H1 (cell line): ENCODE measurements at regions not wholly inside any gene's neighbourhood (a gene's known extent, or its start where the extent isn't known, plus 50 kb on each side); places are given as distances from the start of the nearest gene placed in this dataset.
A peak's percentile ranks its signal among the peaks of the same experiment; 100 is the strongest.

Experiments used
- CTCF ChIA-PET: fragments of 300-600 bp; sonication (Branson Sonifier 250); formaldehyde crosslinking; loops from one replicate; lab custom pipeline; 2021; ENCODE audit not compliant: partially characterized antibody; lab: Charles Lee
- POLR2A ChIA-PET: fragments of 300-600 bp; sonication (Branson Sonifier 250); formaldehyde crosslinking; loops from one replicate; lab custom pipeline; 2021; ENCODE audit warnings: inconsistent platforms; ENCODE audit not compliant: partially characterized antibody; lab: Charles Lee
- DNase-seq, 2 experiments: peaks; one replicate each; pipeline versions ENCODE4 v3.0.0 to v3.0.0-alpha.2; 2010 to 2022; ENCODE audit warnings: low spot score in 2 of 2, low read depth in 1 of 2, mixed read lengths in 1 of 2
- FAIRE-seq: peaks from 2 replicates; lab custom pipeline; 2011; peaks lifted over from hg19 to GRCh38; lab: Jason Lieb, UNC
- H2AFZ ChIP-seq: 2 replicates; pipeline ENCODE4 v1.8.1; 2012; ENCODE audit warnings: low read length, inconsistent platforms
- H2AK5ac ChIP-seq: 2 replicates; pipeline ENCODE4 v1.6.1; 2013; ENCODE audit warnings: low read depth, low read length
- H2BK120ac ChIP-seq: replicated peaks from 2 replicates; pipeline ENCODE3; 2013; ENCODE audit warnings: low read depth, low read length, inconsistent platforms
- H2BK12ac ChIP-seq: 2 replicates; pipeline ENCODE4 v1.6.1; 2013; ENCODE audit warnings: low read depth, low read length
- H2BK15ac ChIP-seq: 2 replicates; pipeline ENCODE4 v1.6.1; 2013; ENCODE audit warnings: low read length
- H2BK20ac ChIP-seq: 2 replicates; pipeline ENCODE4 v1.6.1; 2013; ENCODE audit warnings: low read length
- H2BK5ac ChIP-seq: 2 replicates; pipeline ENCODE4 v1.6.1; 2013; ENCODE audit warnings: low read depth, low read length
- H3K14ac ChIP-seq: 2 replicates; pipeline ENCODE4 v1.6.1; 2013; ENCODE audit warnings: inconsistent platforms; ENCODE audit not compliant: insufficient read length
- H3K18ac ChIP-seq: 2 replicates; pipeline ENCODE4 v1.6.1; 2013; ENCODE audit warnings: low read length; ENCODE audit errors: extremely low read depth
- H3K23ac ChIP-seq: 2 replicates; pipeline ENCODE4 v1.6.1; 2013; ENCODE audit warnings: inconsistent platforms; ENCODE audit not compliant: insufficient read length
- H3K23me2 ChIP-seq: 2 replicates; pipeline ENCODE4 v1.6.1; 2013; ENCODE audit warnings: low read depth, low read length
- H3K27ac ChIP-seq: 2 replicates; pipeline ENCODE4 v1.6.1; 2011; ENCODE audit warnings: low read depth, low read length, inconsistent platforms
- H3K27me3 ChIP-seq, 4 experiments: replicated peaks in 1 of 4; 1 replicate in 1 of 4; 2 replicates in 3 of 4; pipeline versions ENCODE4 v1.6.1 to v1.8.1; 2011 to 2013; ENCODE audit warnings: low read length in 3 of 4, mild to moderate bottlenecking in 3 of 4, inconsistent platforms in 2 of 4, mixed read lengths in 2 of 4, moderate library complexity in 1 of 4; ENCODE audit not compliant: control insufficient read depth in 3 of 4, insufficient read depth in 3 of 4; ENCODE audit errors: extremely low read depth in 1 of 4
- H3K36me3 ChIP-seq, 4 experiments: 2 replicates each; pipeline versions ENCODE4 v1.6.1 to v1.8.1; 2011 to 2013; ENCODE audit warnings: mild to moderate bottlenecking in 4 of 4, low read length in 3 of 4, moderate library complexity in 2 of 4, control low read depth in 1 of 4, inconsistent platforms in 1 of 4; ENCODE audit not compliant: insufficient read depth in 4 of 4, control insufficient read depth in 2 of 4
- H3K4ac ChIP-seq: replicated peaks from 2 replicates; pipeline ENCODE3; 2013; ENCODE audit warnings: low read length, low read depth, mixed read lengths, inconsistent platforms; ENCODE audit not compliant: insufficient read length
- H3K4me1 ChIP-seq, 4 experiments: replicated peaks in 1 of 4; 1 replicate in 1 of 4; 2 replicates in 3 of 4; pipeline versions ENCODE4 v1.6.1 to v1.8.1; 2011 to 2013; ENCODE audit warnings: low read length in 3 of 4, inconsistent platforms in 2 of 4, mixed read lengths in 1 of 4; ENCODE audit not compliant: insufficient read depth in 4 of 4, control insufficient read depth in 3 of 4
- H3K4me2 ChIP-seq, 2 experiments: 2 replicates each; pipeline versions ENCODE4 v1.6.1 to v1.8.1; 2011 to 2013; ENCODE audit warnings: low read depth in 2 of 2, low read length in 2 of 2, control low read depth in 1 of 2, inconsistent platforms in 1 of 2, mild to moderate bottlenecking in 1 of 2; ENCODE audit not compliant: insufficient read depth in 1 of 2
- H3K4me3 ChIP-seq, 4 experiments: fragments of 200-600, 300-600 bp in 1 of 4; sonication (generic), shearing (Covaris generic), sonication (Bioruptor Twin) in 1 of 4; 2 replicates each; pipeline versions ENCODE4 v1.5.1 to v1.8.1; 2011 to 2016; ENCODE audit warnings: low read length in 4 of 4, low read depth in 3 of 4, control low read depth in 2 of 4, inconsistent platforms in 2 of 4, mild to moderate bottlenecking in 2 of 4, mixed read lengths in 1 of 4, moderate library complexity in 1 of 4; ENCODE audit not compliant: insufficient read depth in 2 of 4; ENCODE audit errors: extremely low read depth in 1 of 4
- H3K56ac ChIP-seq: replicated peaks from 2 replicates; pipeline ENCODE3; 2013; ENCODE audit warnings: low read depth, mild to moderate bottlenecking, mixed read lengths, low read length, inconsistent platforms; ENCODE audit not compliant: insufficient read length
- H3K79me1 ChIP-seq: 2 replicates; pipeline ENCODE4 v1.6.1; 2013; ENCODE audit warnings: low read depth, low read length, control low read depth
- H3K79me2 ChIP-seq, 2 experiments: 2 replicates each; pipeline versions ENCODE4 v1.6.1 to v1.8.1; 2012 to 2013; ENCODE audit warnings: low read length in 2 of 2, mild to moderate bottlenecking in 2 of 2, inconsistent platforms in 1 of 2; ENCODE audit not compliant: insufficient read depth in 2 of 2, control insufficient read depth in 1 of 2
- H3K9ac ChIP-seq, 4 experiments: replicated peaks in 1 of 4; 1 replicate in 1 of 4; 2 replicates in 3 of 4; pipeline versions ENCODE4 v1.6.1 to v1.8.1; 2011 to 2013; ENCODE audit warnings: low read depth in 3 of 4, low read length in 3 of 4, control low read depth in 2 of 4, mild to moderate bottlenecking in 2 of 4, moderate library complexity in 2 of 4, inconsistent platforms in 1 of 4; ENCODE audit errors: extremely low read depth in 1 of 4
- H3K9me3 ChIP-seq, 2 experiments: 2 replicates each; pipeline versions ENCODE4 v1.6.1 to v1.8.1; 2012 to 2013; ENCODE audit warnings: mild to moderate bottlenecking in 2 of 2, moderate library complexity in 2 of 2, control low read depth in 1 of 2, inconsistent platforms in 1 of 2, low read depth in 1 of 2, low read length in 1 of 2, mixed read lengths in 1 of 2; ENCODE audit not compliant: insufficient read depth in 2 of 2
- H4K20me1 ChIP-seq, 2 experiments: replicated peaks in 1 of 2; 2 replicates each; pipeline versions ENCODE3 to v1.8.1; 2011 to 2013; ENCODE audit warnings: inconsistent platforms in 2 of 2, low read length in 2 of 2, mild to moderate bottlenecking in 1 of 2; ENCODE audit not compliant: insufficient read depth in 2 of 2, control insufficient read depth in 1 of 2
- H4K5ac ChIP-seq: 2 replicates; pipeline ENCODE4 v1.6.1; 2013; ENCODE audit warnings: low read length, low read depth, mixed read lengths, inconsistent platforms; ENCODE audit not compliant: insufficient read length
- H4K8ac ChIP-seq: 2 replicates; pipeline ENCODE4 v1.8.0; 2013; ENCODE audit warnings: mild to moderate bottlenecking, moderate library complexity, low read length, inconsistent platforms; ENCODE audit not compliant: insufficient read depth; ENCODE audit errors: extremely low read depth
- H4K91ac ChIP-seq: replicated peaks from 2 replicates; pipeline ENCODE3; 2013; ENCODE audit warnings: low read length, mixed read lengths, inconsistent platforms; ENCODE audit not compliant: insufficient read length
- BRCA1 ChIP-seq: IDR thresholded peaks from 2 replicates; pipeline ENCODE4 v1.6.1; 2012; ENCODE audit warnings: low read depth, low read length, improper control_type of control experiment
- FOSL1 ChIP-seq: IDR thresholded peaks from 2 replicates; pipeline ENCODE4 v1.6.1; 2011; ENCODE audit warnings: mild to moderate bottlenecking, low read depth, low read length, moderate library complexity; ENCODE audit not compliant: insufficient read depth
- GABPA ChIP-seq: IDR thresholded peaks from 2 replicates; pipeline ENCODE4 v1.6.1; 2011; ENCODE audit warnings: mild to moderate bottlenecking, low read length, moderate library complexity, borderline replicate concordance; ENCODE audit not compliant: insufficient read depth
- GTF2F1 ChIP-seq: IDR thresholded peaks from 2 replicates; pipeline ENCODE4 v1.6.1; 2012; ENCODE audit warnings: low read depth, low read length, improper control_type of control experiment, borderline replicate concordance
- HDAC6 ChIP-seq: IDR thresholded peaks from one replicate; pipeline ENCODE4 v1.7.1; 2012; ENCODE audit warnings: low read depth, mild to moderate bottlenecking, inconsistent platforms, low read length, moderate library complexity
- JUND ChIP-seq: IDR thresholded peaks from 2 replicates; pipeline ENCODE4 v1.6.1; 2011; ENCODE audit warnings: mild to moderate bottlenecking, improper control_type of control experiment, low read length
- MAFK ChIP-seq: IDR thresholded peaks from 2 replicates; pipeline ENCODE4 v1.6.1; 2012; ENCODE audit warnings: low read depth, mild to moderate bottlenecking, improper control_type of control experiment, low read length
- RAD21 ChIP-seq, 2 experiments: IDR thresholded peaks in 1 of 2; conservative IDR thresholded peaks in 1 of 2; 2 replicates each; pipeline ENCODE4 v1.6.1; 2011; ENCODE audit warnings: low read depth in 2 of 2, low read length in 2 of 2, improper control_type of control experiment in 1 of 2, inconsistent platforms in 1 of 2, mild to moderate bottlenecking in 1 of 2, moderate library complexity in 1 of 2
- SIN3A ChIP-seq, 2 experiments: IDR thresholded peaks in 1 of 2; conservative IDR thresholded peaks in 1 of 2; 2 replicates each; pipeline ENCODE4 v1.6.1; 2011 to 2012; ENCODE audit warnings: low read length in 2 of 2, improper control_type of control experiment in 1 of 2, low read depth in 1 of 2, mild to moderate bottlenecking in 1 of 2
- SIRT6 ChIP-seq: IDR thresholded peaks from one replicate; pipeline ENCODE4 v1.7.1; 2012; ENCODE audit warnings: low read length, inconsistent platforms
- SP2 ChIP-seq: IDR thresholded peaks from 2 replicates; pipeline ENCODE4 v1.6.1; 2012; ENCODE audit warnings: mild to moderate bottlenecking, low read length, inconsistent platforms
- YY1 ChIP-seq: IDR thresholded peaks from 2 replicates; pipeline ENCODE4 v1.6.1; 2011; ENCODE audit warnings: low read depth, mild to moderate bottlenecking, low read length
- WGBS, 2 experiments: shearing (Covaris generic) in 1 of 2; methylation state at CpG; one replicate each; pipeline versions ENCODE4 v1.1.6 to v1.1.7; 2013 to 2015; ENCODE audit warnings: low lambda C conversion rate in 2 of 2, mixed read lengths in 2 of 2, inconsistent platforms in 1 of 2, low coverage in 1 of 2, missing lambda C conversion rate in 1 of 2; ENCODE audit not compliant: insufficient replicate concordance in 2 of 2, insufficient coverage in 1 of 2, insufficient read length in 1 of 2; ENCODE audit errors: extremely low coverage in 1 of 2, missing lambda C conversion rate in 1 of 2; 5-methylcytosine and 5-hydroxymethylcytosine counted together

- Histone ChIP-seq H3K23ac (no peak overlapping the region), H3K27me3 (no peaks in the 10 kb centered on the region), H2AK5ac (no peak overlapping the region), H3K14ac (no peak overlapping the region), H3K56ac (no peak overlapping the region), H3K9ac (no peak overlapping the region), H4K91ac (no peak overlapping the region), H3K4me1 (no peaks in the 10 kb centered on the region), H4K8ac (no peak overlapping the region), H3K4ac (no peak overlapping the region), H3K36me3 (no peaks in the 10 kb centered on the region), H2BK120ac (no peak overlapping the region), H2BK20ac (no peak overlapping the region), H3K4me2 (no peak overlapping the region), H2BK12ac (no peak overlapping the region), H2BK15ac (no peak overlapping the region), H4K5ac (no peak overlapping the region), H3K79me2 (no peaks in the 10 kb centered on the region), H4K20me1 (no peaks in the 10 kb centered on the region), H3K18ac (no peak overlapping the region), H3K4me3 (no peak overlapping the region), H2BK5ac (no peak overlapping the region), H2AFZ (0 out of 2 replicates have a peak overlapping the region, but pooled peaks have one; percentile 4), H3K9me3 (no peaks in the 10 kb centered on the region), H3K27ac (no peak overlapping the region), H3K79me1 (no peaks in the 10 kb centered on the region), H3K23me2 (no peaks in the 10 kb centered on the region)
- ChIA-PET POLR2A (no interaction called here), CTCF (interaction anchor here (0.6 to 1.2 kb wide), 3 partner anchors 89 to 289 kb away, joined by 3 to 5 read pairs (median 3); no protein-coding TSS in a partner anchor)
- no peak for FAIRE-seq
- WGBS, 2 experiments = 93% methylated on average over 7 of the region's 7 CpGs; no CpG with 5 or more reads in 1 of the 2 experiments
- no peak for DNase-seq
- TF ChIP-seq BRCA1 = no peak
- TF ChIP-seq MAFK = no peak
- no peak for TF ChIP-seq SIN3A (conservative IDR thresholded peaks at IDR 0.05 in 1 of 2, IDR thresholded peaks at IDR 0.05 in 1 of 2; ENCODE audit: low read depth in 1 of 2, low read length in 2 of 2)
- no peak for TF ChIP-seq SP2
- no peak for TF ChIP-seq RAD21 (IDR thresholded peaks at IDR 0.05 in 1 of 2, conservative IDR thresholded peaks at IDR 0.05 in 1 of 2; ENCODE audit: low read depth in 2 of 2, low read length in 2 of 2)
- no peak for TF ChIP-seq FOSL1
- TF ChIP-seq SIRT6 = no peak
- TF ChIP-seq GTF2F1 = no peak
- no peak for TF ChIP-seq YY1
- TF ChIP-seq HDAC6 = no peak
- TF ChIP-seq GABPA = no peak
- no peak for TF ChIP-seq JUND
Measured at GRCh38 chr10:24791084-24791726, 67.5 kb upstream of the ARHGAP21 start.
